ENCODE measurements at regions not wholly inside any gene's neighbourhood (a gene's known extent, or its start where the extent isn't known, plus 50 kb on each side); places are given as distances from the start of the nearest gene placed in this dataset.

- Mint-ChIP-seq H3K27ac (no peak overlapping the region), H3K36me3 (peaks cover 9% of the 10 kb centered on the region), H3K4me3 (no peak overlapping the region), H3K9me3 (peaks cover 3 to 7% of the 10 kb centered on the region in 2 donors), H3K4me1 (peaks cover 0 to 7% of the 10 kb centered on the region in 2 donors), H3K27me3 (ENCODE audit: low read depth in 2 of 2) (no peaks in the 10 kb centered on the region)
- Histone ChIP-seq H3K9me3 (ENCODE audit: control insufficient read depth, insufficient read depth, low read length) (no peaks in the 10 kb centered on the region), H3K27ac (ENCODE audit: low read length) (no peak overlapping the region), H3K4me1 (ENCODE audit: control insufficient read depth, insufficient read depth, low read length) (no peaks in the 10 kb centered on the region), H3K27me3 (ENCODE audit: control insufficient read depth, insufficient read depth, low read length) (no peaks in the 10 kb centered on the region), H3K4me3 (ENCODE audit: low read length) (no peak overlapping the region), H3K36me3 (ENCODE audit: control insufficient read depth, insufficient read depth, low read length) (no peaks in the 10 kb centered on the region)
- no peak for TF ChIP-seq CTCF (IDR thresholded peaks at IDR 0.05)
- WGBS (ENCODE audit: insufficient coverage), result 56% methylated on average over 2 of the region's 2 CpGs
- ATAC-seq (no peak), DNase-seq (no peak)
- intact Hi-C loops (cut with micrococcal nuclease), result no loop called here
Measured at GRCh38 chr5:114830114-114830513, 339.6 kb downstream of the TRIM36 start.

- no peaks in the 10 kb centered on the region for H3K4me1 ChIP-seq (ENCODE audit: control insufficient read depth, insufficient read depth, low read length)
- H3K9me3 ChIP-seq (ENCODE audit: control insufficient read depth, insufficient read depth, low read length), result peaks cover 3% of the 10 kb centered on the region
- H3K4me3 Mint-ChIP-seq, result no peak overlapping the region
- DNase-seq (no peak), ATAC-seq (no peak)
- no peak overlapping the region for H3K4me3 ChIP-seq (ENCODE audit: low read length)
- intact Hi-C loops (cut with micrococcal nuclease), result no loop called here
- H3K27ac Mint-ChIP-seq, result no peak overlapping the region
- H3K9me3 Mint-ChIP-seq, result peaks cover 9% of the 10 kb centered on the region in 2 donors
- no peaks in the 10 kb centered on the region for H3K27me3 Mint-ChIP-seq (ENCODE audit: low read depth in 2 of 2)
- no peak overlapping the region for H3K27ac ChIP-seq (ENCODE audit: low read length)
- H3K27me3 ChIP-seq (ENCODE audit: control insufficient read depth, insufficient read depth, low read length), result no peaks in the 10 kb centered on the region
- peaks cover 9% of the 10 kb centered on the region for H3K36me3 Mint-ChIP-seq
- no peaks in the 10 kb centered on the region for H3K4me1 Mint-ChIP-seq
- H3K36me3 ChIP-seq (ENCODE audit: control insufficient read depth, insufficient read depth, low read length), result no peaks in the 10 kb centered on the region
- TF ChIP-seq CTCF (IDR thresholded peaks at IDR 0.05), result no peak
Measured at GRCh38 chr5:114822863-114823262, 346.8 kb downstream of the TRIM36 start.

- Mint-ChIP-seq H3K4me3 (no peak overlapping the region), H3K36me3 (peaks cover 9% of the 10 kb centered on the region), H3K4me1 (no peaks in the 10 kb centered on the region), H3K27ac (no peak overlapping the region), H3K27me3 (ENCODE audit: low read depth in 2 of 2) (no peaks in the 10 kb centered on the region), H3K9me3 (peaks cover 9% of the 10 kb centered on the region in 2 donors)
- 63% methylated on average over 1 of the region's 1 CpG for WGBS (ENCODE audit: insufficient coverage)
- Histone ChIP-seq H3K27ac (ENCODE audit: low read length) (no peak overlapping the region), H3K36me3 (ENCODE audit: control insufficient read depth, insufficient read depth, low read length) (no peaks in the 10 kb centered on the region), H3K4me1 (ENCODE audit: control insufficient read depth, insufficient read depth, low read length) (no peaks in the 10 kb centered on the region), H3K9me3 (ENCODE audit: control insufficient read depth, insufficient read depth, low read length) (peaks cover 3% of the 10 kb centered on the region), H3K27me3 (ENCODE audit: control insufficient read depth, insufficient read depth, low read length) (no peaks in the 10 kb centered on the region), H3K4me3 (ENCODE audit: low read length) (no peak overlapping the region)
- ATAC-seq (no peak), DNase-seq (no peak)
- TF ChIP-seq CTCF (IDR thresholded peaks at IDR 0.05), result no peak
- intact Hi-C loops (cut with micrococcal nuclease), result no loop called here
Measured at GRCh38 chr5:114822436-114822835, 347.3 kb downstream of the TRIM36 start.

- peaks cover 0 to 6% of the 10 kb centered on the region in 2 donors for H3K9me3 Mint-ChIP-seq
- H3K36me3 Mint-ChIP-seq, result no peaks in the 10 kb centered on the region
- H3K27me3 Mint-ChIP-seq (ENCODE audit: low read depth in 2 of 2), result no peaks in the 10 kb centered on the region
- H3K27ac Mint-ChIP-seq, result no peak overlapping the region
- Histone ChIP-seq H3K4me1 (ENCODE audit: control insufficient read depth, insufficient read depth, low read length) (no peaks in the 10 kb centered on the region), H3K9me3 (ENCODE audit: control insufficient read depth, insufficient read depth, low read length) (no peaks in the 10 kb centered on the region), H3K27ac (ENCODE audit: low read length) (no peak overlapping the region), H3K36me3 (ENCODE audit: control insufficient read depth, insufficient read depth, low read length) (no peaks in the 10 kb centered on the region), H3K27me3 (ENCODE audit: control insufficient read depth, insufficient read depth, low read length) (no peaks in the 10 kb centered on the region), H3K4me3 (ENCODE audit: low read length) (no peak overlapping the region)
- no peak for DNase-seq
- H3K4me3 Mint-ChIP-seq, result no peak overlapping the region
- H3K4me1 Mint-ChIP-seq, result no peaks in the 10 kb centered on the region
- ATAC-seq, result no peak
- TF ChIP-seq CTCF (IDR thresholded peaks at IDR 0.05), result no peak
- whole genome bisulfite sequencing (ENCODE audit: insufficient coverage), result 86% methylated on average over 1 of the region's 2 CpGs
- intact Hi-C loops (cut with micrococcal nuclease), result no loop called here
Measured at GRCh38 chr5:114790403-114790792, 379.3 kb downstream of the TRIM36 start.

All from natural killer cell (primary cell).